ENCODE measurements at regions not wholly inside any gene's neighbourhood (a gene's known extent, or its start where the extent isn't known, plus 50 kb on each side); places are given as distances from the start of the nearest gene placed in this dataset.

DNA sequence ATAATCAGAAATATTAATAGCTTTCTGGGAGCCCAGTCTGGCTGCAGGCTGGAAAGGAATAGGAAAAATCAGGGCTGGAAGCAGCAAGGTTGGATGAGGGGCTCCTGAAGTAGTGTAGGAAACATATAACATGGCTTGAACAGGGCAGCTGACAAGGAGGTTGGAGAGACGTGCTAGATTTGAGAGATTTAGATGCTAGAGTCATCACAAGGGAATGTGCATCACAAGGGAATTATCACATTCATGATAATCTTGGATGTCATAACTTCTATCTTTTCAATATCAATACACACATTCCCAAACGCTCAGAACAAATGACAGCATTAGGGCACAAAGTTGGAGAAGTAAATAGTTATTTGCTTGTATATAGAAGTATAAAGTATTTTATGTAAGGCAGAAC is 120.9 kb upstream of the EGFR start:
- no peak for DNase-seq
- H3K36me3 ChIP-seq = no peaks in the 10 kb centered on the region
- H3K27me3 ChIP-seq = no peaks in the 10 kb centered on the region
- H3K9me3 ChIP-seq = no peaks in the 10 kb centered on the region
- H3K4me1 ChIP-seq = no peaks in the 10 kb centered on the region; the same call in 1 of the 2 replicates
- TF ChIP-seq, protein P1, sequence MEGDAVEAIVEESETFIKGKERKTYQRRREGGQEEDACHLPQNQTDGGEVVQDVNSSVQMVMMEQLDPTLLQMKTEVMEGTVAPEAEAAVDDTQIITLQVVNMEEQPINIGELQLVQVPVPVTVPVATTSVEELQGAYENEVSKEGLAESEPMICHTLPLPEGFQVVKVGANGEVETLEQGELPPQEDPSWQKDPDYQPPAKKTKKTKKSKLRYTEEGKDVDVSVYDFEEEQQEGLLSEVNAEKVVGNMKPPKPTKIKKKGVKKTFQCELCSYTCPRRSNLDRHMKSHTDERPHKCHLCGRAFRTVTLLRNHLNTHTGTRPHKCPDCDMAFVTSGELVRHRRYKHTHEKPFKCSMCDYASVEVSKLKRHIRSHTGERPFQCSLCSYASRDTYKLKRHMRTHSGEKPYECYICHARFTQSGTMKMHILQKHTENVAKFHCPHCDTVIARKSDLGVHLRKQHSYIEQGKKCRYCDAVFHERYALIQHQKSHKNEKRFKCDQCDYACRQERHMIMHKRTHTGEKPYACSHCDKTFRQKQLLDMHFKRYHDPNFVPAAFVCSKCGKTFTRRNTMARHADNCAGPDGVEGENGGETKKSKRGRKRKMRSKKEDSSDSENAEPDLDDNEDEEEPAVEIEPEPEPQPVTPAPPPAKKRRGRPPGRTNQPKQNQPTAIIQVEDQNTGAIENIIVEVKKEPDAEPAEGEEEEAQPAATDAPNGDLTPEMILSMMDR (IDR thresholded peaks at IDR 0.05; ENCODE audit: low read depth, low read length) = no peak
- no peak overlapping the region for H3K4me3 ChIP-seq (ENCODE audit: low read depth, low read length)

DNA sequence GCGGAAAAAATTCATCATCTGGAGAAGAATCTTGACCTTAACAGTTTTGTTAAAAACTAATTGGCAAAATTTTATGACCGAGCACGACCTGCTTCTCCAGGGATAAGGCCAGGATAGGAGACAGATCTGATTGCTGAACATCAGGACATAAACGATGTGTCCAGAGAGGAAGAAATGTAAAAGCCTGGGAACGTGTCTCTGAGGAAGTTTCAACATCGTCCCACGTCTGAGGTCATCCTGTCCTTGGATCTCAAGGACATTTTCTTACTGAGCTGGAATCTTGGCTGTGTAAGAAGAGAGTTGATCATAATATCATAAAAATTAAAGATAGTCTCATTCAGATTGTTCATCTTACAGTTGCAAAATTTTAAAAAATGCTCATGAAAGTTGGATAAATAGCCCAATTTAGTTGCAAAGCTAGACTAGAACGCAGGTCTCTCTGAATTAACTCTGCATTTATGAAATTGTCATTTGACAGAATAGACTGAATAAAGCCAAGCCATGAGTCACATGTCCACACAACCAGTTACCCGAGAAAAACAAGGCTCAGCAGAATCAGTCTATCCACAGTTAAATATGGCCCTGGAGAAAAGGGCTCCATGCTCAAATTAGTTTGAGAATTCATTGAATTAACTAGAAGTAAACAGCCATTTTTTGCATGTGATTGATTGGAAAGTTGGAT is 120.0 kb upstream of the EGFR start:
- H3K27me3 ChIP-seq = no peaks in the 10 kb centered on the region
- TF ChIP-seq, protein P1 (IDR thresholded peaks at IDR 0.05; ENCODE audit: low read depth, low read length) = no peak
- no peak overlapping the region for H3K4me3 ChIP-seq (ENCODE audit: low read depth, low read length)
- H3K9me3 ChIP-seq = no peaks in the 10 kb centered on the region
- no peaks in the 10 kb centered on the region for H3K4me1 ChIP-seq
- H3K36me3 ChIP-seq = no peaks in the 10 kb centered on the region
- no peak for DNase-seq

DNA sequence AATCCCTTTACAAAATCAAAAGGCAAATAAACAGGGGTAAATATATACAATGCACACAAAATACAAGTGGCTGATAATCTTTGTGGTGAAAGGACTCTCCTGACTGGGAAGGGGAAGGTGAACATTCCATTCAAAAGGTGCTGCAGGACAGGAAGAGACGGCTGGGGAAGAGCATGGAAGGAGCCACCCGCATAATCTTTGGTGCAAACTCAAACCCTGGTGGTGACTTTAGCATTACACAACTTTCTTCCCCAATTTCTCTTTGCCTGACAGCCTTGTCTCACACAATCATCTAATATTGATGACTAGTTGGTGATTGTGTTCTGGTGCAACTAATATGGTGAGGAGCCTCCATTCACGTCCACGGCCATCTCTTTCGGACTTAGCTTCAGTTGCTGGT is 117.0 kb upstream of the EGFR start:
- Histone ChIP-seq H3K4me3 (ENCODE audit: low read depth, low read length) (no peak overlapping the region), H3K9me3 (no peaks in the 10 kb centered on the region), H3K36me3 (no peaks in the 10 kb centered on the region), H3K27me3 (no peaks in the 10 kb centered on the region), H3K4me1 (no peaks in the 10 kb centered on the region)
- no peak for DNase-seq
- TF ChIP-seq, protein P1 (IDR thresholded peaks at IDR 0.05; ENCODE audit: low read depth, low read length) = peak; percentile 10

DNA sequence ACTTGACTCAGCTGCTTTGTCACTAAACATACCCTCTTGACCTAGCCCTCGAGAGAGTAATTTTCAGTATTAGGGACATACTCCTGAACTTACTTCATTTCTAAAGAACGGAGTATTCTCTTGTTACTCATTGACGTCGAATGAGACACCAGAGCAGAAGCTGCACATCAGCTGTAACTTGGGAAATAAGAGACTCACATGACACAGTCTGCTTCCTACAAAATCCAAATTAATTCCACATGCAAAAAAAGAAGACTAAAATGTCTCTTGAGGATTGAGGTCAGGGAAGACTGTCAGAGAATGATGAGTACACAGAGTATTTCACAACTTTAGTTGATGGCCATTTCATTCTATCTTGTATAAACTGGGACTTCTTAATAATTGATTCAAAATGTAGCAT is 114.7 kb upstream of the EGFR start:
- Histone ChIP-seq H3K36me3 (no peaks in the 10 kb centered on the region), H3K9me3 (no peaks in the 10 kb centered on the region), H3K27me3 (no peaks in the 10 kb centered on the region), H3K4me3 (ENCODE audit: low read depth, low read length) (no peak overlapping the region), H3K4me1 (no peaks in the 10 kb centered on the region)
- TF ChIP-seq, protein P1 (IDR thresholded peaks at IDR 0.05; ENCODE audit: low read depth, low read length) = no peak
- DNase-seq = no peak

DNA sequence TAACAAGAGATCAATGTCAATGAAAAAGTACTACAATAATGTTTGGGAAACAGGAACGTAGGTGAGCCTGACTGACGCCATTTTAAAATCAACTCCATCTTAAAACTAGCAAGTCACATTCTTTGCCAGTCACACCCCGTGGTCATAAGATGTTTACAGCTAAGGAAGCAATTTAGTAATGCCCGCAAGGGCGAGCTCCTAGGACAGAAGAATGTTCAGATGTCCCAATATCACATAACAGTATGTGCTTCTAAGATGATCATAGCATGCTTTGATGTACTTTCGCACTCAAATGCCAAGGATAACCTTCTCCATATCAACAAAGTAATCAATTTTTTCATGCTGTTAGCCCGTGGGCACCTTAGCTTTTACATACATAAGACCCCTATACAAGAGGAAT is 113.8 kb upstream of the EGFR start:
- no peaks in the 10 kb centered on the region for H3K9me3 ChIP-seq
- TF ChIP-seq, protein P1 (IDR thresholded peaks at IDR 0.05; ENCODE audit: low read depth, low read length) = no peak
- no peaks in the 10 kb centered on the region for H3K27me3 ChIP-seq
- DNase-seq = no peak
- no peaks in the 10 kb centered on the region for H3K4me1 ChIP-seq
- H3K4me3 ChIP-seq (ENCODE audit: low read depth, low read length) = no peak overlapping the region
- no peaks in the 10 kb centered on the region for H3K36me3 ChIP-seq

DNA sequence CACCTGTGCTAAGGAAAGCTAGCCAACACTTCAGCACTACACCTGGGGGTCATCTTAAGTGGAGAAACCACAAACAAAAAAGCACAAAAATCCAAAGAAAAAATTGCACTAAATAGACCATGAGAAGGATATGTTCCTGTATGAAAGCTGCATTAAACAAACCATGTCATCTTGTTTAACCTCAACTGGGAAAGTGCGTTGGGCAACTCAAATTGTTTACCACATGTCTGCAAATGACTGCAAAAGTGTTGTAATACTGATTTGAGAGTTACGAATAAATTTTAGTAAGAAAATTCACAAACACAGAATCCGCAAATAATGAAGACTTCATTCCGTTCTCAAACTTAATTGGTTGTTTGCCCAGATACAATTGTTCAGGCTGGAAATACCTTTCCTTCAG is 111.9 kb upstream of the EGFR start:
- H3K36me3 ChIP-seq = no peaks in the 10 kb centered on the region
- no peak for DNase-seq

More for the DNA sequence above, 111.9 kb upstream of the EGFR start:
- H3K4me3 ChIP-seq (ENCODE audit: low read depth, low read length) = no peak overlapping the region
- H3K27me3 ChIP-seq = no peaks in the 10 kb centered on the region
- TF ChIP-seq, protein P1 (IDR thresholded peaks at IDR 0.05; ENCODE audit: low read depth, low read length) = no peak
- H3K9me3 ChIP-seq = no peaks in the 10 kb centered on the region
- H3K4me1 ChIP-seq = no peaks in the 10 kb centered on the region
